CD8-positive, alpha-beta memory T cell (primary cell): ENCODE measurements at regions not wholly inside any gene's neighbourhood (a gene's known extent, or its start where the extent isn't known, plus 50 kb on each side); places are given as distances from the start of the nearest gene placed in this dataset.
"Not testable (repeated sequence)": the region's sequence is repeated elsewhere in the genome, so short reads cannot be mapped to it uniquely, and the experiment has no call there.

Source experiments
- CTCF ChIA-PET: fragments of 350-600 bp; sonication (Branson Sonifier 250); formaldehyde crosslinking; loops from one replicate; lab custom pipeline; 2021; ENCODE audit warnings: antibody characterized with exemption; lab: Charles Lee
- POLR2A ChIA-PET: fragments of 350-600 bp; sonication (Branson Sonifier 250); formaldehyde crosslinking; loops from one replicate; lab custom pipeline; 2021; ENCODE audit warnings: antibody characterized with exemption; lab: Charles Lee
- DNase-seq, 5 donors: peaks; one replicate each; pipeline versions ENCODE4 v3.0.0 to v3.0.0-alpha.2; 2020 to 2022; ENCODE audit warnings: mixed read lengths in 1 of 5
- H3K27ac ChIP-seq: one replicate; pipeline ENCODE4 v1.7.0; 2013; ENCODE audit warnings: low read depth, mild to moderate bottlenecking, low read length, moderate library complexity
- H3K27me3 ChIP-seq: 2 replicates; pipeline ENCODE4 v1.7.0; 2013; ENCODE audit warnings: low read length, mild to moderate bottlenecking; ENCODE audit not compliant: insufficient read depth, poor library complexity, severe bottlenecking
- H3K36me3 ChIP-seq: 2 replicates; pipeline ENCODE4 v1.7.0; 2013; ENCODE audit warnings: mild to moderate bottlenecking, low read length, moderate library complexity; ENCODE audit not compliant: insufficient read depth
- H3K4me1 ChIP-seq: 2 replicates; pipeline ENCODE4 v1.7.0; 2013; ENCODE audit warnings: mild to moderate bottlenecking, low read length, moderate library complexity; ENCODE audit not compliant: insufficient read depth
- H3K4me3 ChIP-seq: 2 replicates; pipeline ENCODE4 v1.7.0; 2013; ENCODE audit warnings: mild to moderate bottlenecking, low read length
- H3K9me3 ChIP-seq: 2 replicates; pipeline ENCODE4 v1.7.0; 2013; ENCODE audit warnings: mild to moderate bottlenecking, low read length
- H3K27ac Mint-ChIP-seq, 8 donors: one replicate each; pipeline ENCODE4 v1.8.0; 2020 to 2021; ENCODE audit warnings: mixed read lengths in 8 of 8, mild to moderate bottlenecking in 6 of 8, inconsistent platforms in 3 of 8, moderate library complexity in 3 of 8
- H3K27me3 Mint-ChIP-seq, 2 donors: one replicate each; pipeline ENCODE4 v1.8.0; 2020 to 2021; ENCODE audit warnings: mixed read lengths in 2 of 2, mild to moderate bottlenecking in 1 of 2, moderate library complexity in 1 of 2
- H3K36me3 Mint-ChIP-seq, 3 donors: one replicate each; pipeline ENCODE4 v1.8.0; 2020 to 2021; ENCODE audit warnings: mixed read lengths in 3 of 3, inconsistent platforms in 1 of 3, mild to moderate bottlenecking in 1 of 3
- H3K4me1 Mint-ChIP-seq, 3 donors: one replicate each; pipeline ENCODE4 v1.8.0; 2020 to 2021; ENCODE audit warnings: mixed read lengths in 3 of 3, inconsistent platforms in 1 of 3, mild to moderate bottlenecking in 1 of 3
- H3K4me3 Mint-ChIP-seq, 7 donors: one replicate each; pipeline ENCODE4 v1.8.0; 2020 to 2021; ENCODE audit warnings: mixed read lengths in 7 of 7, mild to moderate bottlenecking in 6 of 7, moderate library complexity in 4 of 7, inconsistent platforms in 2 of 7
- H3K9me3 Mint-ChIP-seq, 5 donors: one replicate each; pipeline ENCODE4 v1.8.0; 2020 to 2022; ENCODE audit warnings: mixed read lengths in 5 of 5, mild to moderate bottlenecking in 3 of 5, moderate library complexity in 2 of 5, inconsistent platforms in 1 of 5

DNA sequence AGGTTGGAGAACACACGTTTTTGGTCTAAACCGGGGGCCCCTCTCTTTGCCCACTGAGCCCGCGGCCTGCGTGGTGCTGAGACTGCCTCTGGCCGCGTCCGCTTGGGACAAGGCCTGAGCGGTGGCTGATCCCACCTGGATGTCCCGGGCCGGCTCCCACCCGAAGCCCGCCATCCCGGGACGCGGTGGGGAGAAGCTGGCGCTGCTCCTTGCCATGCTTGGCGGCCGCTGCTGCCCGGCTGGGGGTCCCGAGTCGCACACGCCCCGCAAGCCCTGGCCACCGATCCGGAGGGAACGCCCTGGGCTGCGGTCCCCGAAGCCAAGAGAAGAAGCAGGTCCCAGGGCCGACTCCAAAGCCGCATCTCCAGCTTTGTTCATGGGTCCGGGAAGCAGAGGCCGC is 130.1 kb downstream of the POTEH start:
- POLR2A ChIA-PET, H3K4me3 ChIP-seq, H3K27me3 ChIP-seq, H3K36me3 Mint-ChIP-seq, H3K4me1 ChIP-seq, H3K9me3 ChIP-seq, H3K27me3 Mint-ChIP-seq, H3K4me1 Mint-ChIP-seq, H3K36me3 ChIP-seq, CTCF ChIA-PET, H3K9me3 Mint-ChIP-seq, DNase-seq, H3K4me3 Mint-ChIP-seq, H3K27ac Mint-ChIP-seq, H3K27ac ChIP-seq: not testable (repeated sequence)

DNA sequence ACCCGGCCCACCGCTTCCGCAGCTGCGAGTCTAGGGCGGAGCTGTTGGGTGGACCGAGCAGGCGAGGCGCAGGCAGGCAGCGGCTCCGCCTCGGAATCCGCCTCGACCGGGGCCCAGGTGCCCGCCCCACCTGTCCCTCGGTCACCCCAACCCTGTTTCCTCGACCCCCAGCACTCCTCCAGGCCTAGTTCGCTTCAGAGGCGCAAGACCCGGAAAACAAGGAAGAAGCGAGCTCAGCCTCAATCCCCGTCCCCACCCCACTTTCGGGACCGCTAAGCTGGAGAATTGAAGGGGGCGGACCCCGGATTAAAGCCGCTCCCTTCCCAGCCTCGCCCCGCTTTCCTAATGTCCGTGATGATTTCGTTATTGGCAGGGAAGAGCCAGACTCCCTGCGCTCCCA is 131.3 kb downstream of the POTEH start:
- H3K9me3 ChIP-seq, DNase-seq, H3K4me3 Mint-ChIP-seq, H3K9me3 Mint-ChIP-seq, H3K4me1 ChIP-seq, H3K36me3 ChIP-seq, H3K36me3 Mint-ChIP-seq, CTCF ChIA-PET, H3K27ac ChIP-seq, H3K4me3 ChIP-seq, H3K4me1 Mint-ChIP-seq, H3K27me3 Mint-ChIP-seq, H3K27ac Mint-ChIP-seq, H3K27me3 ChIP-seq, POLR2A ChIA-PET: not testable (repeated sequence)

DNA sequence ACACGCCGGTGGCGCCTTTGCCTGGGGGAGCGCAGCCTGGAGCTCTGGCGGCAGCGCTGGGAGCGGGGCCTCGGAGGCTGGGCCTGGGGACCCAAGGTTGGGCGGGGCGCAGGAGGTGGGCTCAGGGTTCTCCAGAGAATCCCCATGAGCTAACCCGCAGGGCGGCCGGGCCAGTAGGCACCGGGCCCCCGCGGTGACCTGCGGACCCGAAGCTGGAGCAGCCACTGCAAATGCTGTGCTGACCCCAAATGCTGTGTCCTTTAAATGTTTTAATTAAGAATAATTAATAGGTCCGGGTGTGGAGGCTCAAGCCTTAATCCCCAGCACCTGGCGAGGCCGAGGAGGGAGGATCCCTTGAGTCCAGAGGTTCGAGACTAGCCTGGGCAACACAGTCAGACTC is 132.2 kb downstream of the POTEH start:
- H3K36me3 ChIP-seq, CTCF ChIA-PET, H3K9me3 Mint-ChIP-seq, H3K9me3 ChIP-seq, H3K4me3 Mint-ChIP-seq, H3K27ac Mint-ChIP-seq, H3K4me3 ChIP-seq, H3K4me1 ChIP-seq, H3K27me3 ChIP-seq, H3K27ac ChIP-seq, H3K4me1 Mint-ChIP-seq, H3K27me3 Mint-ChIP-seq, POLR2A ChIA-PET, DNase-seq, H3K36me3 Mint-ChIP-seq: not testable (repeated sequence)

DNA sequence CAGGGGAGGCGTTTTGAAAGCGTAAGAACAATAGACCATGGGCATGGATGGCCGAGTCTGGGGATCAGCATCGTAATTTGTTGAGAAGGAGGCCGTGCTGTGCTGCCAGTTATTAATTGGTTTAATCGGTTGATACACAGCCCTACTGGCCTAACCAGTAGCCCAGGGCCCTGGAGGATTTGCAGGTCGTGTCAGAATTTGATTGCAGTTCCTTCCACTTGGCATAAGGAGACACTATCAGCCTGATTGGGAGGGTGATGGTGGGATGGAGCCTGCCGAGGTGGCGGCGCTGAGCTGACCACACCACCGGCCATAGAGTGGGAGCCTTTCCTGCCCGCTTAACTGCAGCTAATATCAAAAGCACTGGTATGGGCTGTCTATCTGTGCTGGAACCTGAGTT is 133.4 kb downstream of the POTEH start:
- H3K4me3 ChIP-seq, CTCF ChIA-PET, H3K27me3 ChIP-seq, H3K27ac Mint-ChIP-seq, H3K4me1 ChIP-seq, H3K27ac ChIP-seq, H3K36me3 Mint-ChIP-seq, H3K4me1 Mint-ChIP-seq, H3K9me3 Mint-ChIP-seq, H3K9me3 ChIP-seq, H3K36me3 ChIP-seq, DNase-seq, H3K27me3 Mint-ChIP-seq, POLR2A ChIA-PET, H3K4me3 Mint-ChIP-seq: not testable (repeated sequence)

DNA sequence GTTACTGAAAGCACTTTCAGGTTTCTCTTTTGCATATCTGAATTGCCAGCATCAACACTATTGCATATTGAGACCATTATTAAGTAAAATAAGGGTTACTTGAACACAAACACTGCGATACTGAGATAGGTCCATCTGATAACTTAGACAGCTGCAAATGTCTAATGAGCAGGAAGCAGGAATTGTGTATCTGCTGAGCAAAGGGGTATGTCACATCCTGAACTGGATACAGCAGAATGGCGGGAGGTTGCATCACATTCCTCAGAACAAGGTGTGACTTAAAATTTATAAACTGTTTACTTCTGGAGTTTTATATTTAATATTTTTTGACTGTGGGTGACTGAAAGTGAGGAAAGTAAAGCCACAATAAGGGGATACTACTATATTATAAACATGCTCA is 142.4 kb downstream of the POTEH start:
- H3K4me3 Mint-ChIP-seq, H3K27ac Mint-ChIP-seq, H3K9me3 ChIP-seq, H3K4me3 ChIP-seq, H3K4me1 ChIP-seq, H3K27ac ChIP-seq, H3K36me3 Mint-ChIP-seq, H3K27me3 Mint-ChIP-seq, CTCF ChIA-PET, H3K9me3 Mint-ChIP-seq, POLR2A ChIA-PET, DNase-seq, H3K27me3 ChIP-seq, H3K36me3 ChIP-seq, H3K4me1 Mint-ChIP-seq: not testable (repeated sequence)

DNA sequence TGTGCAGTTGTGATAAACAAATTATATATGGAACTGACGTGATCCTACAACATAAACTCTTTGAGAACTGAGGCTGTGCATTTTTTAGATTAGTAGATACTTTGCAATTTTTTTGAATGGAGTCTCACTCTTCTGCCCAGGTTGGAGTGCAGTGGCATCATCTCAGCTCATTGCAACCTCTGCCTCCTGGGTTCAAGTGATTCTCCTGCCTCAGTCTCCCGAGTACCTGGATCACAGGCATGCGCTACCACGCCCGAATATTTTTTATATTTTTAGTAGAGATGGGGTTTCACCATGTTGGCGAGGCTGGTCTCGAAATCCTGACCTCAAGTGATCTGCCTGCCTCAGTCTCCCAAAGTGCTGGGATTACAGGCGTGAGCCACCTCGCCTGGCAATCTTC is 145.9 kb downstream of the POTEH start:
- H3K9me3 Mint-ChIP-seq, H3K4me3 ChIP-seq, POLR2A ChIA-PET, H3K27me3 ChIP-seq, CTCF ChIA-PET, H3K4me1 ChIP-seq, H3K27ac Mint-ChIP-seq, H3K36me3 Mint-ChIP-seq, H3K4me3 Mint-ChIP-seq, H3K27me3 Mint-ChIP-seq, DNase-seq, H3K36me3 ChIP-seq, H3K9me3 ChIP-seq, H3K27ac ChIP-seq, H3K4me1 Mint-ChIP-seq: not testable (repeated sequence)

DNA sequence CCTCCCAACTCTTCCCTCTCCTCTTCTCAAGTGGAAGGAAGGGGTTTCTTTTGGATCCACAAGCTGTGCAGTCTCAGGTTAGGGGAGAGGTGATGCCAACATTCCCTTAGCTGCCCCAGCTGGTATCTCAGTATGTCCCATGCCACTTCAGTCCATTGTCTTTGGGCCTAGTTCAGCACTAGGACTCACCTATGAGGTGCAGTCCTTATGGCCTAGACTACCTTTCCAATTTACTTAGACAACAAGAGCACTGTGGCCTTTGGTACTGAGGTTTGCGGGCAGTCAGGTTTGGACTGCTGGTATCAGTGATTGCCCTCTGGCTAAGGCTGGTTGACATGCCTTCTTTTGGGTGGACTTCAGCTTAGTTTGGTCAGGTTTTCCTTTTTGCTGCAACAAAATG is 159.9 kb downstream of the POTEH start:
- H3K9me3 ChIP-seq, H3K4me3 ChIP-seq, H3K4me3 Mint-ChIP-seq, DNase-seq, H3K27ac Mint-ChIP-seq, H3K27ac ChIP-seq, H3K4me1 ChIP-seq, H3K36me3 ChIP-seq, POLR2A ChIA-PET, CTCF ChIA-PET, H3K9me3 Mint-ChIP-seq, H3K27me3 Mint-ChIP-seq, H3K4me1 Mint-ChIP-seq, H3K27me3 ChIP-seq, H3K36me3 Mint-ChIP-seq: not testable (repeated sequence)

DNA sequence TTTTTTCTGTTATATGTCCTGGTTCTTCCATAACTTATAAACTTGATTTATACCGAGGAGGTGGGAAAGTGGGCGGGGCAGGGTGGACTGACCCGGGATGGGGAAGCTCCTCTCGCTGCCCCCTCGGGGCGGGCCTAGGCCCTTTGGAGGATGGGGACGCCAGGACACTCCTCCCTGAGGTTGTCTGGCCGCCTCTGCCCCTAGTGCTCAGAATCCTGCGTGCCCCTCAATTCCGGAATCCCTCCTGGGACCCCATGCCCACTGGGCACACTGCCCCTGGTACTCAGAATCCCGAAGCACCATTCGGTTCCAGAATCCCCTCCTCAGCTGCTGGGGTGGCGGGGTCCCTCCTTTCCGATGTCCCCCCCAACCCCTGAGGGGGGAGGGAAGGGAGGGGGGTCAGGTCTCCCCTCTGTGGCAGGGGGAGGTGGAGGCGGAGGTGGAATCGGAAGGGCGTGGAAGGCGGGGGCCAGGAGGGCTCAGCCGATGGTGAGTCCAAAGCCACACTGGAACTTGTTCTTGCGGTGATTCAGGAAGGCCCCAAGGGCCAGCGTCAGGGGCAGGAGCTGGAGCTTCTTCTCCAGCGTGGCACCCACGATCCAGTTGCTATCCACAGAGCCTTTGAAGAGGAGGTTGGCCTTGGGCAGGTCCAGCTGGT is 164.0 kb downstream of the POTEH start:
- H3K36me3 Mint-ChIP-seq, H3K4me1 Mint-ChIP-seq, H3K4me3 ChIP-seq, H3K27ac ChIP-seq, H3K27me3 Mint-ChIP-seq, H3K27ac Mint-ChIP-seq, H3K4me3 Mint-ChIP-seq, H3K9me3 Mint-ChIP-seq, H3K36me3 ChIP-seq, H3K4me1 ChIP-seq, CTCF ChIA-PET, H3K9me3 ChIP-seq, H3K27me3 ChIP-seq, POLR2A ChIA-PET: not testable (repeated sequence)
- DNase-seq, result peak in 1 of 5 donors; percentile 29

DNA sequence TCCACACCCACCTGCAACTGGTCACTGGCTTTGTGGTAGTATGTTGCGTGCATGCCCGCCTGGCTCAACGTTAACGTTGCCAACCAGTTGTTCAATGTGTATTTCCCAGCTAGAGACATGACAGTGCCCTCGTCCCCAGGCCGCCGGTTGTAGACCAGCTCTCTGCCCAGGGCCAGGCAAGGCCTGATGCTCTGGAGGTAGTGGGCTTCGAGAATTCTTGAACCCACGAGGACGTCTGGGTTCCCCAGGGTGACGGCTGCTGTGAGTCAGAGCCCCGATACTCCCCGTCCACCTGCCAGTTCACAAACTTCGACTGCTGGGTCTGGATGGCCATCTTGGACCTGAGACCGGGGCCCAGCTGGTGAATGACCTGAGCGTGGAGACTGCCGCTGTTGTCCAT is 164.6 kb downstream of the POTEH start:
- H3K27me3 Mint-ChIP-seq, H3K4me1 ChIP-seq, H3K4me3 ChIP-seq, H3K4me3 Mint-ChIP-seq, H3K9me3 Mint-ChIP-seq, H3K27ac Mint-ChIP-seq, H3K27me3 ChIP-seq, H3K36me3 ChIP-seq, H3K4me1 Mint-ChIP-seq, H3K9me3 ChIP-seq, H3K36me3 Mint-ChIP-seq, H3K27ac ChIP-seq, POLR2A ChIA-PET, CTCF ChIA-PET: not testable (repeated sequence)
- DNase-seq, result peak in 2 of 5 donors; percentile 0 to 48
